ENCODE measurements at regions not wholly inside any gene's neighbourhood (a gene's known extent, or its start where the extent isn't known, plus 50 kb on each side); places are given as distances from the start of the nearest gene placed in this dataset.

GRCh38 chr20:22863826-22864225 is 171.3 kb upstream of the SSTR4 start:
- no peak for DNase-seq

DNA sequence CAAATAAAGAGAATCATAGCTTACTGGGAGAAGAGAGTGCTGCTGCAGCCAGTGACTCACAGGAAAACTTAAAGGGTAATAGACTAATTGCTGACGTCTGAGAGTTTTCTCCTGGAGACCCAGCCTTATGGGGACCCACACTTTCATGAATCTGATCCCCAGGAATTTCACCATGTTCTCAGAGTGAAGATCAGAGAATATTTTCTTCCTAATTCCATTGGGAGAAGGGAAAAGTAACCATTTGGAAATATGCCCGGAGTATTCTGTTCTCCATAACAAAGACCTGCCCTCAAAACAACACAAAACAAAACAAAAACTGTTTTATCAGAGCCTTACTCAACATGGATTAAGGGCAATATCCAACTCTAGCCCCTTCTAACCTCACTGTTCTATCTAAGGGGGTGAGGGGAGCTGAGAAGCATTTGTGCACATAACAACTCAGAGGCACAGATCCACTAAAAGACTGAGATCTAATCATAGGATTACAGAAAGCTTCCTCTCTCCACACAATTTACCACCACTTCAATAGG is 168.2 kb upstream of the SSTR4 start:
- no peak for DNase-seq

- no peak for DNase-seq
Observed at GRCh38 chr20:22878166-22878565, 156.9 kb upstream of the SSTR4 start.

DNA sequence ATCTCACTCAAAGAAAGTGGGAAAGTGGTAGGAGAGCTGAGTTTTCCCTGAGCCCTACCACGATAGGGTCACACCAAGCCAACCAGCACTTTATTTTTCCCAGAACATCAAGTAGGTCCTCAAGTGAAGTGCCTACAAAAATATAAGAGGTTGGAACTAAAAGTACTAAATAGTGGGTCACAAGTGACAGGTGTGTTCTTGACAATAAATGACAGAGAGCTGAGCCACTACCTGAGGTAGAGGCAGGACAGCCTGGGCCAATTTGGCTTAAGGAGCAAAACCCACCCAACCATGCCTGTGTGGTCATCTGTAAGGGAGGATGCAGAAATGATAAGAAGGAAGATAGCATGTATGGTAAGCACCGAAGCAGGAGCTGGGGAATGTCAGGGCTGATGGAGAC is 154.8 kb upstream of the SSTR4 start:
- no peak for DNase-seq

- no peak for DNase-seq
Observed at GRCh38 chr20:22887796-22888195, 147.3 kb upstream of the SSTR4 start.

- no peak for DNase-seq
Observed at GRCh38 chr20:22890594-22891300, 144.4 kb upstream of the SSTR4 start.

GRCh38 chr20:22901164-22901563 is 133.9 kb upstream of the SSTR4 start:
- DNase-seq = no peak

GRCh38 chr20:22901921-22902320 is 133.2 kb upstream of the SSTR4 start:
- no peak for DNase-seq

GRCh38 chr20:22904386-22904785 is 130.7 kb upstream of the SSTR4 start:
- DNase-seq = no peak

- no peak for DNase-seq
Observed at GRCh38 chr20:22904905-22905304, 130.2 kb upstream of the SSTR4 start.

- no peak for DNase-seq
Observed at GRCh38 chr20:22905658-22906057, 129.5 kb upstream of the SSTR4 start.

DNA sequence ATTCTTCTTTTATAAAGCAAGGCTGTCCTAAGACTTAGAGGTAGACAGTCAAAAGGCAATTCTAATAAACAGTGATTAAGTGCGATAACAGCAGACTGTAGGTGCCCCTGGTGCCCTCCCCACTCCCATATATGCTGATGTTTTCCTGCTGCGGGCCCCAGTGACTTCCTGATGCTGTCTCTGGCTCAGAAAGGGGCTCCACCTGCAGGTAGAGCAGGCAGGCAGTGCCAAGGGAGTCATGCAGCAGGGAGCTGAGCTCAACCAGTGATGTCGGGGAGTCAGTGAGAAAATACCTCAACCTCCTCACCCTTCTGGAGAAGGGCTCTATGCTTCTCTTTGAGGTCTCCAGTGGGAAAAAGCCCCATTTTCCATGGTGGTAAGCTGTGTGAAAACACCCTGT is 126.7 kb upstream of the SSTR4 start:
- no peak for DNase-seq

DNA sequence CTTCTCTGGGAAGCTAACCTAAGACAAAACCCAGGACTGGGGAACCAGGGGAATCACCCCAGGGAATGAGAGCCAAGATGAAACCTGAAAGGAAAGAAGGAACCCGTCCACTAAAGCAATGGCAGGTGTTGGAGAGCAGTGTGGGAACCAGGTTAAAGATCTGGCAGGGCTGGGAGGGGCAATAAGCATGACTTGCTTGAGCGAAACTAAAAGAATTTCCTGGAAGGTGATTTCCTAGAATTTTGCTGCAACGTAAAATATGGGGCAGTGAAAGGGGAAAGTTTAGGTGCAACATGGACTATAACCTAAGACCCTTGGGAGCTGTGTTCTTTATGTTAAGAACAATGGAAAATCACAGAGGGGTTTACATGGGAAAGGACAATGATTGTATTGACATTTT is 126.2 kb upstream of the SSTR4 start:
- DNase-seq = no peak

DNA sequence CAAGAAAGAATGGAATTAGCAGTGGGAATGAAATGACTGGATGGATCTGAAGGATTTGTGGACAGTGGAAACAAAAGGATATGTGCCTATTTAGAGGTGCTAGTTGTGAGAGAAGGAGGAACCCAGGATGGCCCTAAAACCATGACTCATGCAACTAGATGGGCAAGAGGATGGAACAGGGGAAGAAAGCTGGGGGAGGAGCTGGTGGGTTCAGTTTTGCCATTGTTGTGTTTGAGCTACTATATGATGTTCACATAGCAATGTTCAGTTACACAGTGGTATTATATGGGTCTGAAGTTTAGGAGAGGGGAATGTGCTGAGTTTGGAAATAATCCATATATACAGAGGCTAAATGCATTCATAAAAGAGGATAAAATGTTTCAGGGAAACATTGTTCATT is 125.7 kb upstream of the SSTR4 start:
- DNase-seq = no peak

- DNase-seq = no peak
Observed at GRCh38 chr20:22910287-22910852, 124.7 kb upstream of the SSTR4 start.

- DNase-seq = no peak
Observed at GRCh38 chr20:22914291-22914690, 120.8 kb upstream of the SSTR4 start.

GRCh38 chr20:22915512-22915911 is 119.6 kb upstream of the SSTR4 start:
- DNase-seq = no peak

GRCh38 chr20:22916021-22916842 is 118.9 kb upstream of the SSTR4 start:
- no peak for DNase-seq

GRCh38 chr20:22918286-22918983 is 116.7 kb upstream of the SSTR4 start:
- no peak for DNase-seq

DNA sequence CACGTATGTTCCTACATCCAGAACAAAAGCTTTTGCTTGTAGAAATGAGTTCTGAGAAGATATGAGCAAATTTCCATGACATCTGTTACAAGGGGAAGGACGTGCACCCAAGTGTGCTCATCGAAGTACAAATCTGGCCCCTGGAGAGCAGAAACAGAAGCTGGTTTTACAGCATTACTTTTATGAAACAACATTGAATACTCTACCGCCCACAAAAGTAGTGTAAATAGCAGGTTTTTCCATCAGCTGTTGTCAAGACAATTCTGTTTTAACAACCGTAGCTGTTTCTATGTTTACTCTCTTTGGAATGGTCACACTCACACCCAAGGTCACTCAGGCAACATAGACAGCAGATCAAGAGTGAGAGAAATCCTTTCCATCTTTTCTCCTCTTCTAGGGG is 114.2 kb upstream of the SSTR4 start:
- DNase-seq = no peak

DNA sequence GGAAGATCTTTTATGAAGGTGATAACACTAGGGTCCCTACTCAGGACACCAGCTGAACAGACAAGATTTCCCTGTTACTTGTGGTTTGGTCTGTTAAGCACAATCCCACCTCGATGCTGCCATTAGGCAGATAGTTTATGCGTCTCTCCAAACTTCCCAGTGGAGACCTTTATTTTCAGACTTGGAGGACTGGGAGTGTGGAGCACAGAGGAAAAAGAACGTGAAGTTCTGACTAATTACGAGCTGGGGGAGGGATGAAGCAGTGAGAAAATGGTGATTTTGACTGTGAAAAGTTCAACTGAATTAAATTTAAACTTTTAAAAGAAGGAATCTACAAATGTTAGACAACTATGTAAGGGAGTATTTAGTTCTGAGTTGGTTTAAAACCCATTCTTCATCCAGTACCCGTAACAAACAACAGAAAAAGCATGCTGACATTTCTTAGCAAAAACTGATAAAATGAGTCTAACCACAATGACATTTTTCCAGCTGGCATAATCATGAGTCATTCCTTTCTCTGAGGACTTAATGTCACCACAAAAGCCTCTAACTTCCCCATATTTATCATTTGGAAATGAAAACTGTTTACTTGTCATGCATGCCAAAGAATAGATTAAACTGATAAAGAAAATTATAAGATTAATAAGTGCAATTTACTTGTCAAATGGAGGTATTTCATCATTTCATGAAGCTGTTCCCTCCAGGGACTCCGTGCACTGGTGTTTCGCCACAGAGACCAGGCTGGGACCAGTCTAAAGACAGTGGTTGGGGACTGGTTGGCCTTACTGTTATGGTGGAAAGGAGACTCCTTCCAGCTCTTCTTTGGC is 113.3 kb upstream of the SSTR4 start:
- DNase-seq = no peak

GRCh38 chr20:22922987-22923386 is 112.1 kb upstream of the SSTR4 start:
- no peak for DNase-seq

All from CD4-positive, alpha-beta T cell treated with Interleukin-17A for 4 hours (primary cell).